Upper lobe of right lung (tissue), 1 donor: ENCODE measurements at regions not wholly inside any gene's neighbourhood (a gene's known extent, or its start where the extent isn't known, plus 50 kb on each side); places are given as distances from the start of the nearest gene placed in this dataset.
"Not testable (repeated sequence)": the region's sequence is repeated elsewhere in the genome, so short reads cannot be mapped to it uniquely, and the experiment has no call there.

Experiments
- ATAC-seq: fragments of 200-7000 bp; cut with Tn5 transposase; one replicate; pipeline ENCODE4 v1.9.1; 2020; ENCODE audit warnings: mild to moderate bottlenecking, moderate library complexity
- DNase-seq: peaks from one replicate; pipeline ENCODE4 v3.0.0-alpha.2; 2020
- H3K27ac ChIP-seq: fragments of 200-600 bp; one replicate; pipeline ENCODE4 v1.8.0; 2022
- H3K27me3 ChIP-seq: fragments of 200-600 bp; one replicate; pipeline ENCODE4 v1.8.0; 2022; ENCODE audit warnings: mild to moderate bottlenecking
- H3K36me3 ChIP-seq: fragments of 200-600 bp; one replicate; pipeline ENCODE4 v1.8.0; 2022
- H3K4me1 ChIP-seq: fragments of 200-600 bp; one replicate; pipeline ENCODE4 v1.8.0; 2022
- H3K4me3 ChIP-seq: fragments of 200-600 bp; one replicate; pipeline ENCODE4 v1.8.0; 2022; ENCODE audit warnings: mild to moderate bottlenecking
- H3K9me3 ChIP-seq: fragments of 200-600 bp; one replicate; pipeline ENCODE4 v1.8.0; 2022
- CTCF ChIP-seq: fragments of 200-600 bp; IDR thresholded peaks from one replicate; pipeline ENCODE4 v1.8.0; 2022; ENCODE audit warnings: antibody characterized with exemption
- intact Hi-C: fragments of 100-400 bp; cut with DNase I; formaldehyde crosslinking; loops from one replicate; pipeline ENCODE4 v1.11.0; 2022
- donor health status: DM: no; HTN: yes; CAD: no; lungs with severe emphysema.

GRCh38 chr7:17560516-17560915, 262.1 kb downstream of the AHR start:
- no peak for DNase-seq

GRCh38 chr7:17560966-17561365, 262.5 kb downstream of the AHR start:
- intact Hi-C loops, result no loop called here
- Histone ChIP-seq H3K27ac (no peak overlapping the region), H3K27me3 (no peaks in the 10 kb centered on the region), H3K4me3 (no peak overlapping the region), H3K4me1 (no peaks in the 10 kb centered on the region), H3K36me3 (no peaks in the 10 kb centered on the region), H3K9me3 (no peaks in the 10 kb centered on the region)
- ATAC-seq, result no peak
- no peak for TF ChIP-seq CTCF
- no peak for DNase-seq

More at GRCh38 chr7:17560516-17560915, 262.1 kb downstream of the AHR start:
- no peak overlapping the region for H3K4me3 ChIP-seq
- intact Hi-C loops, result no loop called here
- no peak for TF ChIP-seq CTCF
- no peak for ATAC-seq
- H3K9me3 ChIP-seq, result no peaks in the 10 kb centered on the region
- H3K27me3 ChIP-seq, result no peaks in the 10 kb centered on the region
- H3K36me3 ChIP-seq, result no peaks in the 10 kb centered on the region
- no peak overlapping the region for H3K27ac ChIP-seq
- no peaks in the 10 kb centered on the region for H3K4me1 ChIP-seq

DNA sequence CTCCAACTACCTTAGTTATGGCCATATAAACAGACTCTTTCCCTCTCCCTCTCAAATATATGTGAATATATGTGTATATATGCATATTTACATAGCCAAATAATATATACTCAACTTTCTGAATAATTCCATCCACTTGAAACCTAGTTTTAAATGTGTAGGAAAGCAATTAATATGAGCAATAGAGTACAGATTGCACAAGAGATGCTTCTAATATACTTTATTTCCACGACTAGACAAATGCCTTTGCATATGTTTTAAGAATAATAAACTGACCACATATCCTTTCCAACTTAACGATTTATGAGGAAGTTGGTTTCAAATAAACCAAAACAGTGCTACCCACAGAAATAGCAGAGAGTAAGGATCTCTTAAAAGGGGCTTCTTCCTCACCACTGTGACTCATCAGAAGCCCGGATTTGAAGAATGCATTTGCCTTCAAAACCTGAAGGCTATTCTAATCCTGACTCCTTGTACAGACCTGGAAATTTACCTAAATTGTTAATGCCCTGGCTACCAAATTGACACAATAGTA, 266.3 kb downstream of the AHR start:
- no peak for TF ChIP-seq CTCF
- no peak for DNase-seq
- Histone ChIP-seq H3K27me3 (no peaks in the 10 kb centered on the region), H3K27ac (no peak overlapping the region), H3K36me3 (no peaks in the 10 kb centered on the region), H3K9me3 (no peaks in the 10 kb centered on the region), H3K4me3 (no peak overlapping the region), H3K4me1 (no peaks in the 10 kb centered on the region)
- ATAC-seq, result no peak
- intact Hi-C loops, result no loop called here

GRCh38 chr7:17580141-17580540, 281.7 kb downstream of the AHR start:
- DNase-seq (no peak), ATAC-seq (no peak)
- H3K27me3 ChIP-seq, result no peaks in the 10 kb centered on the region
- peaks cover 10% of the 10 kb centered on the region for H3K9me3 ChIP-seq
- no peaks in the 10 kb centered on the region for H3K36me3 ChIP-seq
- intact Hi-C loops, result no loop called here
- no peak overlapping the region for H3K27ac ChIP-seq
- TF ChIP-seq CTCF, result no peak
- H3K4me3 ChIP-seq, result no peak overlapping the region
- no peaks in the 10 kb centered on the region for H3K4me1 ChIP-seq

DNA sequence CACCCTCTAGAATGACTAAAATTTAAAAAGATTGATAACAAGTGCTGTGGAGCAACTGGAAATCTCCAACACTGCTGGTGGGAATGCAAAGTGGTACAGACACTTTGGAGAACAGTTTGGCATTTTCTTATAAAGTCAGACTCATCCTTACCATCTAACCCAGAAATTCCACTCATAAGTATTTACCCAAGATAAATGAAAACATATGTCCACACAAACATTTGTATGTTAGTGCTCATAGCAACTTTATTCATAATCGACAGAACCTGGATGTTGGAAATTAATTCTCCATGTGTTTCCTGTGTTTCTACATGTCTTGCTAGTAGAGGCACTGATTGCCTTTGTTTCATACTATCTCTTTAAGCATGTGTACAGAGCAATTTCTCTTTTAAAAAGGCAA, 282.4 kb downstream of the AHR start:
- H3K4me3 ChIP-seq, result no peak overlapping the region
- no peak for TF ChIP-seq CTCF
- intact Hi-C loops, result no loop called here
- no peaks in the 10 kb centered on the region for H3K4me1 ChIP-seq
- H3K27me3 ChIP-seq, result no peaks in the 10 kb centered on the region
- H3K36me3 ChIP-seq, result no peaks in the 10 kb centered on the region
- DNase-seq (no peak), ATAC-seq (no peak)
- H3K9me3 ChIP-seq, result peaks cover 10% of the 10 kb centered on the region
- no peak overlapping the region for H3K27ac ChIP-seq

DNA sequence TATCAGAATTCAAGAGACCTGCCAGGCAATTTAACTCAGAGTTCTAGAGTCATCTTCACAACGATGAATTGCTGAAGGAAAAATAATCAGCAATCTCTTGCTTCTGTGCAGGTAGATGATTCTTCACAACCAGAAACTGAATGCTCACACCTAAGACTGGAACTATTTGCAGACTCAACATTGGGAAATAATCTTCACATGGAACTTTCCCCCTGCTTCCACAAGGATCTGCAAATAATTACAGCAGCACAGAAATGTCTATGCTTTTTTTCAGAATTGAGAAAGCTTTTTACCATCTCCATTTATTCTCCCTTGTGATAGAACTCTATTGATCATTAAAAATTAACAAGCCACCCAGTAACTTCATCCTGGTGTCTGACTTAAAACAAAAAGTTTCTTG, 282.8 kb downstream of the AHR start:
- H3K27ac ChIP-seq, result no peak overlapping the region
- H3K36me3 ChIP-seq, result no peaks in the 10 kb centered on the region
- intact Hi-C loops, result no loop called here
- ATAC-seq (no peak), DNase-seq (no peak)
- peaks cover 10% of the 10 kb centered on the region for H3K9me3 ChIP-seq
- H3K27me3 ChIP-seq, result no peaks in the 10 kb centered on the region
- no peak for TF ChIP-seq CTCF
- no peaks in the 10 kb centered on the region for H3K4me1 ChIP-seq
- no peak overlapping the region for H3K4me3 ChIP-seq

DNA sequence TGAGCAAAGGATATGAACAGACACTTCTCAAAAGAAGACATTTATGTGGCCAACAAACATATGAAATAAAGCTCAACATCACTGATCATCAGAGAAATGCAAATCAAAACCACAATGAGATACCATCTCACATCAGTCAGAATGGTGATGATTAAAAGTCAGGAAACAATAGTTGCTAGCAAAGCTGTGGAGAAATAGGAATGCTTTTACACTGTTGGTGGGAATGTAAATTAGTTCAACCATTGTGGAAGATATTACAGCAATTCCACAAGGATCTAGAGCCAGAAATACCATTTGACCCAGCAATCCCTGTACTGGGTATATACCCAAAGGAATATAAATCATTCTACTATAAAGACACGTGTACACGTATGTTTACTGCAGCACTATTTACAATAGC, 284.2 kb downstream of the AHR start:
- H3K4me3 ChIP-seq, H3K9me3 ChIP-seq, DNase-seq, ATAC-seq, H3K27ac ChIP-seq, H3K4me1 ChIP-seq, intact Hi-C loops, H3K36me3 ChIP-seq, H3K27me3 ChIP-seq: not testable (repeated sequence)
